NCI-H2081 (cell line): ENCODE measurements at regions not wholly inside any gene's neighbourhood (a gene's known extent, or its start where the extent isn't known, plus 50 kb on each side); places are given as distances from the start of the nearest gene placed in this dataset.

Source experiments
- DNase-seq, 2 experiments: peaks; one replicate each; lab custom pipeline; 2025; lab: John Stamatoyannopoulos, UW

GRCh38 chr10:116792817-116793216, 50.5 kb upstream of the HSPA12A start:
- DNase-seq: no peak

GRCh38 chr10:116796469-116796868, 52.8 kb upstream of the ENO4 start:
- DNase-seq: no peak

- DNase-seq: peak; percentile 66 to 69
Measured at GRCh38 chr10:116796910-116797513, 52.3 kb upstream of the ENO4 start.

GRCh38 chr10:116798859-116799258, 50.4 kb upstream of the ENO4 start:
- no peak for DNase-seq
